Neural cell (in vitro differentiated cells): ENCODE measurements at regions not wholly inside any gene's neighbourhood (a gene's known extent, or its start where the extent isn't known, plus 50 kb on each side); places are given as distances from the start of the nearest gene placed in this dataset.

Experiments used
- MXI1 ChIP-seq: fragments of 450-650 bp; conservative IDR thresholded peaks from 2 replicates; pipeline ENCODE4 v1.6.1; 2014; ENCODE audit warnings: antibody characterized with exemption, mild to moderate bottlenecking; ENCODE audit not compliant: poor library complexity, severe bottlenecking
- POLR2AphosphoS5 ChIP-seq: IDR thresholded peaks from 2 replicates; pipeline ENCODE4 v1.6.1; 2012
- RAD21 ChIP-seq: fragments of 450-650 bp; conservative IDR thresholded peaks from 2 replicates; pipeline ENCODE4 v1.6.1; 2014; ENCODE audit warnings: antibody characterized with exemption, mild to moderate bottlenecking, moderate library complexity
- SMC3 ChIP-seq: fragments of 450-650 bp; conservative IDR thresholded peaks from 2 replicates; pipeline ENCODE4 v1.6.1; 2014; ENCODE audit warnings: antibody characterized with exemption, mild to moderate bottlenecking, moderate library complexity; ENCODE audit not compliant: poor library complexity
- TF ChIP-seq, protein P1 (sequence below): fragments of 450-650 bp; IDR thresholded peaks from 2 replicates; pipeline ENCODE4 v1.5.1; 2014; ENCODE audit warnings: antibody characterized with exemption, mild to moderate bottlenecking, moderate library complexity; ENCODE audit not compliant: poor library complexity, severe bottlenecking

DNA sequence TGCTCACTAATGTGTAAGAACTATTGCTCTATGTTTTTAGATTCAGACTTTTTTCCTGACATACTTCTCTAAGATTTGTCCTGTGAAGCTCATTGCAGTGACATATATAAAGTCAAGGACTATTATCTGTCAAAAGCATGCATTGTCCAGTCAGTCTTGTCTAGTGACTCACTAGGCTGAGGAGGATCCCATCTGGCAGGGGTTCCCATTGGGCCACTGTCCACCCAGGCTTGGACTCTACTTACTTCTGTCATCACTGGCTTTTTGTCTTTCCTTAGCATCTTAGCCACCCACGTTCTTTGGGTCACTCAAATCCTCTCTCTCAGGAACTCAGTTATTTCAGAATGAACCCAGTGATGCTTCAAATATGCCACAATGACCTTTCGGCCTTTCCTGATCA, 132.6 kb upstream of the NABP1 start:
- no peak for TF ChIP-seq POLR2AphosphoS5
- TF ChIP-seq, protein P1, sequence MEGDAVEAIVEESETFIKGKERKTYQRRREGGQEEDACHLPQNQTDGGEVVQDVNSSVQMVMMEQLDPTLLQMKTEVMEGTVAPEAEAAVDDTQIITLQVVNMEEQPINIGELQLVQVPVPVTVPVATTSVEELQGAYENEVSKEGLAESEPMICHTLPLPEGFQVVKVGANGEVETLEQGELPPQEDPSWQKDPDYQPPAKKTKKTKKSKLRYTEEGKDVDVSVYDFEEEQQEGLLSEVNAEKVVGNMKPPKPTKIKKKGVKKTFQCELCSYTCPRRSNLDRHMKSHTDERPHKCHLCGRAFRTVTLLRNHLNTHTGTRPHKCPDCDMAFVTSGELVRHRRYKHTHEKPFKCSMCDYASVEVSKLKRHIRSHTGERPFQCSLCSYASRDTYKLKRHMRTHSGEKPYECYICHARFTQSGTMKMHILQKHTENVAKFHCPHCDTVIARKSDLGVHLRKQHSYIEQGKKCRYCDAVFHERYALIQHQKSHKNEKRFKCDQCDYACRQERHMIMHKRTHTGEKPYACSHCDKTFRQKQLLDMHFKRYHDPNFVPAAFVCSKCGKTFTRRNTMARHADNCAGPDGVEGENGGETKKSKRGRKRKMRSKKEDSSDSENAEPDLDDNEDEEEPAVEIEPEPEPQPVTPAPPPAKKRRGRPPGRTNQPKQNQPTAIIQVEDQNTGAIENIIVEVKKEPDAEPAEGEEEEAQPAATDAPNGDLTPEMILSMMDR = no peak
- no peak for TF ChIP-seq MXI1
- no peak for TF ChIP-seq SMC3
- no peak for TF ChIP-seq RAD21
